Stomach (tissue), 8 donors: ENCODE measurements at regions not wholly inside any gene's neighbourhood (a gene's known extent, or its start where the extent isn't known, plus 50 kb on each side); places are given as distances from the start of the nearest gene placed in this dataset.

Experiments
- DNase-seq, 2 donors: peaks; one replicate each; pipeline versions ENCODE4 v3.0.0 to v3.0.0-alpha.2; 2013 to 2019
- H3K27ac ChIP-seq, 5 donors: fragments of 200-600 bp in 4 of 5; sonication (generic) in 4 of 5; one replicate each; pipeline ENCODE4 v1.5.1; 2013 to 2019; ENCODE audit warnings: mild to moderate bottlenecking in 1 of 5, moderate library complexity in 1 of 5
- H3K27me3 ChIP-seq, 3 donors: fragments of 200-600 bp; sonication (generic); one replicate each; pipeline ENCODE4 v1.5.1; 2017 to 2019; ENCODE audit warnings: mixed run types in 1 of 3
- H3K36me3 ChIP-seq, 4 donors: fragments of 200-600 bp; sonication (generic); 1 replicate in 3 of 4; 2 replicates in 1 of 4; pipeline ENCODE4 v1.5.1; 2016 to 2019
- H3K4me1 ChIP-seq, 4 donors: fragments of 200-600 bp; sonication (generic); one replicate each; pipeline ENCODE4 v1.5.1; 2016 to 2019
- H3K4me3 ChIP-seq, 4 donors: fragments of 200-600 bp; sonication (generic) in 3 of 4; one replicate each; pipeline ENCODE4 v1.5.1; 2016 to 2019; ENCODE audit warnings: mild to moderate bottlenecking in 1 of 4
- H3K9me3 ChIP-seq, 4 donors: fragments of 200-600 bp; sonication (generic); one replicate each; pipeline ENCODE4 v1.5.1; 2016 to 2019
- CTCF ChIP-seq, 7 experiments: fragments of 450-650 bp in 4 of 7; fragments of 200-600 bp in 3 of 7; sonication (generic) in 3 of 7; IDR thresholded peaks; one replicate each; pipeline ENCODE4 v1.5.1; 2016 to 2019; ENCODE audit warnings: antibody characterized with exemption in 7 of 7, control low read depth in 2 of 7, mild to moderate bottlenecking in 1 of 7
- EP300 ChIP-seq: sonication (generic); formaldehyde crosslinking; IDR thresholded peaks from one replicate; pipeline ENCODE4 v1.6.1; 2017; ENCODE audit warnings: antibody characterized with exemption
- POLR2A ChIP-seq, 4 donors: fragments of 450-650 bp; IDR thresholded peaks; one replicate each; pipeline ENCODE4 v1.6.1; 2016; ENCODE audit warnings: antibody characterized with exemption in 4 of 4, control low read depth in 2 of 4, mild to moderate bottlenecking in 1 of 4, moderate library complexity in 1 of 4
- POLR2AphosphoS5 ChIP-seq, 3 donors: sonication (generic); formaldehyde crosslinking; IDR thresholded peaks; one replicate each; pipeline ENCODE4 v1.6.1; 2016; ENCODE audit warnings: antibody characterized with exemption in 3 of 3
- WGBS, 5 donors: extraction: QIAGEN DNeasy Blood & Tissue Kit in 3 of 5; methylation state at CpG; one replicate each; pipeline versions ENCODE4 v1.1.5 to v1.1.7; 2013 to 2018; 5-methylcytosine and 5-hydroxymethylcytosine counted together
- intact Hi-C: fragments of 100-400 bp; cut with DNase I; formaldehyde crosslinking; loops from one replicate; pipeline ENCODE4 v1.15.1; 2023; ENCODE audit warnings: low total_unique reads
- donor health status: healthy with polysubstance abuse.
- donor health status: Bipolar disorder and iron deficiency.
- donor health status: healthy.

- WGBS, 5 donors: 92 to 96% (median 95%) methylated on average over 8 of the region's 8 CpGs
Observed at GRCh38 chr9:2264081-2264480, 248.9 kb downstream of the SMARCA2 start.

GRCh38 chr9:2267181-2267745 is 252.1 kb downstream of the SMARCA2 start:
- intact Hi-C loops: no loop called here
- no peak overlapping the region for H3K4me3 ChIP-seq
- peak in 1 of 2 donors; percentile 62 for DNase-seq
- TF ChIP-seq POLR2AphosphoS5 (IDR thresholded peaks at IDR 0.05) (peak in 2 of 3 donors; percentile 28 to 73), EP300 (no peak), CTCF (IDR thresholded peaks at IDR 0.05) (no peak), POLR2A (IDR thresholded peaks at IDR 0.05) (no peak)
- no peaks in the 10 kb centered on the region for H3K27me3 ChIP-seq
- H3K27ac ChIP-seq: peak overlapping the region in 4 of 5 donors; percentile 9 to 67 (median 42)
- H3K36me3 ChIP-seq: no peaks in the 10 kb centered on the region
- peaks cover 0 to 25% (median 8%) of the 10 kb centered on the region in 4 donors for H3K4me1 ChIP-seq
- WGBS, 5 donors: 57 to 71% (median 64%) methylated on average over 7 of the region's 7 CpGs
- no peaks in the 10 kb centered on the region for H3K9me3 ChIP-seq

More at GRCh38 chr9:2264081-2264480, 248.9 kb downstream of the SMARCA2 start:
- no peaks in the 10 kb centered on the region for H3K9me3 ChIP-seq
- H3K27ac ChIP-seq: no peak overlapping the region
- no peaks in the 10 kb centered on the region for H3K36me3 ChIP-seq
- intact Hi-C loops: no loop called here
- TF ChIP-seq CTCF (IDR thresholded peaks at IDR 0.05): no peak
- TF ChIP-seq POLR2A (IDR thresholded peaks at IDR 0.05): no peak
- TF ChIP-seq POLR2AphosphoS5 (IDR thresholded peaks at IDR 0.05): no peak
- TF ChIP-seq EP300: no peak
- no peak overlapping the region for H3K4me3 ChIP-seq
- DNase-seq: no peak
- no peaks in the 10 kb centered on the region for H3K27me3 ChIP-seq
- peaks cover 3 to 42% (median 18%) of the 10 kb centered on the region in 4 donors for H3K4me1 ChIP-seq

- no peaks in the 10 kb centered on the region for H3K9me3 ChIP-seq
- 60 to 78% (median 73%) methylated on average over 3 of the region's 3 CpGs for WGBS, 5 donors
- H3K4me3 ChIP-seq: no peak overlapping the region
- peaks cover 0 to 11% (median 2%) of the 10 kb centered on the region in 4 donors for H3K4me1 ChIP-seq
- H3K27me3 ChIP-seq: no peaks in the 10 kb centered on the region
- intact Hi-C loops: no loop called here
- no peak for TF ChIP-seq CTCF (IDR thresholded peaks at IDR 0.05)
- TF ChIP-seq POLR2AphosphoS5 (IDR thresholded peaks at IDR 0.05): no peak
- no peak for TF ChIP-seq EP300
- TF ChIP-seq POLR2A (IDR thresholded peaks at IDR 0.05): no peak
- DNase-seq: no peak
- H3K27ac ChIP-seq: no peak overlapping the region
- H3K36me3 ChIP-seq: no peaks in the 10 kb centered on the region
Observed at GRCh38 chr9:2269778-2270177, 254.6 kb downstream of the SMARCA2 start.

- WGBS, 5 donors: 88 to 93% (median 89%) methylated on average over 5 of the region's 5 CpGs
Observed at GRCh38 chr9:2270565-2270964, 255.4 kb downstream of the SMARCA2 start.

More at GRCh38 chr9:2270565-2270964, 255.4 kb downstream of the SMARCA2 start:
- intact Hi-C loops: no loop called here
- H3K27me3 ChIP-seq: no peaks in the 10 kb centered on the region
- H3K36me3 ChIP-seq: no peaks in the 10 kb centered on the region
- TF ChIP-seq POLR2AphosphoS5 (IDR thresholded peaks at IDR 0.05): no peak
- no peak for TF ChIP-seq CTCF (IDR thresholded peaks at IDR 0.05)
- TF ChIP-seq EP300: no peak
- no peak for TF ChIP-seq POLR2A (IDR thresholded peaks at IDR 0.05)
- H3K27ac ChIP-seq: no peak overlapping the region
- no peak overlapping the region for H3K4me3 ChIP-seq
- H3K4me1 ChIP-seq: peaks cover 0 to 11% (median 2%) of the 10 kb centered on the region in 4 donors
- no peaks in the 10 kb centered on the region for H3K9me3 ChIP-seq
- no peak for DNase-seq
